Keratinocyte (primary cell): ENCODE measurements at regions not wholly inside any gene's neighbourhood (a gene's known extent, or its start where the extent isn't known, plus 50 kb on each side); places are given as distances from the start of the nearest gene placed in this dataset.

ENCODE experiments used
- EZH2 ChIP-seq: IDR thresholded peaks from one replicate; pipeline ENCODE4 v1.6.1; 2012; ENCODE audit warnings: inconsistent platforms, mild to moderate bottlenecking, low read length, moderate library complexity
- TF ChIP-seq, protein P1 (sequence below), 3 experiments: IDR thresholded peaks in 1 of 3; conservative IDR thresholded peaks in 1 of 3; optimal IDR thresholded peaks in 1 of 3; 2 replicates in 2 of 3; 3 replicates in 1 of 3; pipeline versions ENCODE3 to v1.5.1; 2011; ENCODE audit warnings: low read length in 3 of 3, mild to moderate bottlenecking in 3 of 3, moderate library complexity in 2 of 3, control low read depth in 1 of 3, inconsistent platforms in 1 of 3; ENCODE audit not compliant: insufficient read depth in 2 of 3; ENCODE audit errors: extremely low read depth in 1 of 3

DNA sequence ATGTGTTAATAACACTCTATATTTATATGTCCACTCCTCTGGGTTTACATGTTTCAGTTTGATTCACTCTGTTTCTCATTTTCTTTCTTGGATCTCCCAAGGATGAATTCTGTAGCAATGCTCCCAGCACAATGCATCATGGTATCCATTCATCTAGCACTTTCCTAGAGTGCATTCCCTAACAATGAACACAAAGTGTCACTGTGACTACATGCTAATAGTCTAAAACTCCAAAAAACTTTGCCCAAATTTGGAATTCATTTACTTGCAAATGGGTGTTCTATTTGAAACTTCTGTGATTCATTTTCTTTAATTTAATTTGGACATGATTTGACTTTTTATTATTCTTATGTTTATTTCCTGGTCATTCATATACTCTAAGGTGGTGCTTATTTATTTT, 286.3 kb downstream of the POU4F1 start:
- TF ChIP-seq, protein P1, sequence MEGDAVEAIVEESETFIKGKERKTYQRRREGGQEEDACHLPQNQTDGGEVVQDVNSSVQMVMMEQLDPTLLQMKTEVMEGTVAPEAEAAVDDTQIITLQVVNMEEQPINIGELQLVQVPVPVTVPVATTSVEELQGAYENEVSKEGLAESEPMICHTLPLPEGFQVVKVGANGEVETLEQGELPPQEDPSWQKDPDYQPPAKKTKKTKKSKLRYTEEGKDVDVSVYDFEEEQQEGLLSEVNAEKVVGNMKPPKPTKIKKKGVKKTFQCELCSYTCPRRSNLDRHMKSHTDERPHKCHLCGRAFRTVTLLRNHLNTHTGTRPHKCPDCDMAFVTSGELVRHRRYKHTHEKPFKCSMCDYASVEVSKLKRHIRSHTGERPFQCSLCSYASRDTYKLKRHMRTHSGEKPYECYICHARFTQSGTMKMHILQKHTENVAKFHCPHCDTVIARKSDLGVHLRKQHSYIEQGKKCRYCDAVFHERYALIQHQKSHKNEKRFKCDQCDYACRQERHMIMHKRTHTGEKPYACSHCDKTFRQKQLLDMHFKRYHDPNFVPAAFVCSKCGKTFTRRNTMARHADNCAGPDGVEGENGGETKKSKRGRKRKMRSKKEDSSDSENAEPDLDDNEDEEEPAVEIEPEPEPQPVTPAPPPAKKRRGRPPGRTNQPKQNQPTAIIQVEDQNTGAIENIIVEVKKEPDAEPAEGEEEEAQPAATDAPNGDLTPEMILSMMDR (optimal IDR thresholded peaks at IDR 0.05 in 1 of 3, IDR thresholded peaks at IDR 0.05 in 1 of 3, conservative IDR thresholded peaks at IDR 0.05 in 1 of 3; ENCODE audit: extremely low read depth in 1 of 3, insufficient read depth in 2 of 3, low read length in 3 of 3): no peak
- no peak for TF ChIP-seq EZH2
